ENCODE measurements at regions not wholly inside any gene's neighbourhood (a gene's known extent, or its start where the extent isn't known, plus 50 kb on each side); places are given as distances from the start of the nearest gene placed in this dataset.

GRCh38 chr13:74193391-74193790 lies 59.2 kb upstream of the KLF12 start:
- TF ChIP-seq CTCF (IDR thresholded peaks at IDR 0.05; ENCODE audit: low read length): no peak
- TF ChIP-seq EZH2 (optimal IDR thresholded peaks at IDR 0.05; ENCODE audit: low read depth, low read length): no peak
